ENCODE measurements at regions not wholly inside any gene's neighbourhood (a gene's known extent, or its start where the extent isn't known, plus 50 kb on each side); places are given as distances from the start of the nearest gene placed in this dataset.

GRCh38 chr4:123696687-123697086 is 300.1 kb downstream of the SPRY1 start:
- no peaks in the 10 kb centered on the region for H3K9me3 ChIP-seq (ENCODE audit: control insufficient read depth, insufficient read depth, low read depth, low read length)
- TF ChIP-seq EZH2 (IDR thresholded peaks at IDR 0.05; ENCODE audit: low read length, missing control alignments) (no peak), CTCF (conservative IDR thresholded peaks at IDR 0.05 in 1 of 2, IDR thresholded peaks at IDR 0.05 in 1 of 2; ENCODE audit: low read depth in 1 of 2, low read length in 2 of 2) (no peak)
- H3K27ac ChIP-seq (ENCODE audit: insufficient read depth, low read length) = no peak overlapping the region
- no peaks in the 10 kb centered on the region for H3K36me3 ChIP-seq (ENCODE audit: control insufficient read depth, insufficient read depth, low read length)
- H3K79me2 ChIP-seq (ENCODE audit: control insufficient read depth, insufficient read depth, low read length) = no peaks in the 10 kb centered on the region
- no peak overlapping the region for H2AFZ ChIP-seq (ENCODE audit: low read length)
- H3K9ac ChIP-seq (ENCODE audit: insufficient read depth, low read length) = no peak overlapping the region
- no peaks in the 10 kb centered on the region for H4K20me1 ChIP-seq (ENCODE audit: control insufficient read depth, extremely low read depth, insufficient read depth, low read length)
- DNase-seq (ENCODE audit: low read depth in 2 of 2) = no peak
- H3K27me3 ChIP-seq (ENCODE audit: control insufficient read depth, insufficient read depth, low read length) = no peaks in the 10 kb centered on the region
- H3K4me1 ChIP-seq (ENCODE audit: control insufficient read depth, extremely low read depth, insufficient read depth, low read length) = peaks cover 7% of the 10 kb centered on the region
- H3K4me3 ChIP-seq (replicated peaks in 1 of 4; ENCODE audit: control extremely low read depth in 1 of 4, insufficient read depth in 1 of 4, low read depth in 3 of 4, low read length in 4 of 4) = no peak overlapping the region
- no peak overlapping the region for H3K4me2 ChIP-seq (ENCODE audit: extremely low read depth, insufficient read depth, low read length)

DNA sequence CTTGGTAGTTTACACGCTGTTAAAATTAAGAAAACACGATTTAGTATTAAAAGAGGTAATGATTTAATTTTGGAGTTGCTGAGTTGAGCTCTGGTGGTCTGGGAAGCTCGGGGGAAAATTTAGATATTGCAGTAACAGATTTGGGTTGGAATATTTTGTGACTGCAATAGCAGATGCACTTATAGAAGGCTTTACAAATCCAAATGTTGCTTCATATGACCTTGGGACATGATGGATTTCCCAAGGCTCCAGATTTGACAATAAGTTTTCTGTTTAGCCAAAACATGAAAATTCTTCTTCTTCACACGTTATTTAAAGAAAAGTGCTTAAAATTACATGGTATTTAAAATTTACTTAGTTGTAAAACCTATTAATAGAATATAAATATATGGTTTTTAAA is 302.0 kb downstream of the SPRY1 start:
- Histone ChIP-seq H3K9ac (ENCODE audit: insufficient read depth, low read length) (no peak overlapping the region), H3K36me3 (ENCODE audit: control insufficient read depth, insufficient read depth, low read length) (no peaks in the 10 kb centered on the region), H2AFZ (ENCODE audit: low read length) (no peak overlapping the region), H3K4me2 (ENCODE audit: extremely low read depth, insufficient read depth, low read length) (no peak overlapping the region), H3K9me3 (ENCODE audit: control insufficient read depth, insufficient read depth, low read depth, low read length) (no peaks in the 10 kb centered on the region), H3K4me1 (ENCODE audit: control insufficient read depth, extremely low read depth, insufficient read depth, low read length) (peaks cover 10% of the 10 kb centered on the region), H3K79me2 (ENCODE audit: control insufficient read depth, insufficient read depth, low read length) (no peaks in the 10 kb centered on the region), H3K27me3 (ENCODE audit: control insufficient read depth, insufficient read depth, low read length) (no peaks in the 10 kb centered on the region), H3K27ac (ENCODE audit: insufficient read depth, low read length) (no peak overlapping the region), H3K4me3 (replicated peaks in 1 of 4; ENCODE audit: control extremely low read depth in 1 of 4, insufficient read depth in 1 of 4, low read depth in 3 of 4, low read length in 4 of 4) (no peak overlapping the region), H4K20me1 (ENCODE audit: control insufficient read depth, extremely low read depth, insufficient read depth, low read length) (no peaks in the 10 kb centered on the region)
- no peak for DNase-seq (ENCODE audit: low read depth in 2 of 2)
- TF ChIP-seq CTCF (conservative IDR thresholded peaks at IDR 0.05 in 1 of 2, IDR thresholded peaks at IDR 0.05 in 1 of 2; ENCODE audit: low read depth in 1 of 2, low read length in 2 of 2) = no peak
- TF ChIP-seq EZH2 (IDR thresholded peaks at IDR 0.05; ENCODE audit: low read length, missing control alignments) = no peak

DNA sequence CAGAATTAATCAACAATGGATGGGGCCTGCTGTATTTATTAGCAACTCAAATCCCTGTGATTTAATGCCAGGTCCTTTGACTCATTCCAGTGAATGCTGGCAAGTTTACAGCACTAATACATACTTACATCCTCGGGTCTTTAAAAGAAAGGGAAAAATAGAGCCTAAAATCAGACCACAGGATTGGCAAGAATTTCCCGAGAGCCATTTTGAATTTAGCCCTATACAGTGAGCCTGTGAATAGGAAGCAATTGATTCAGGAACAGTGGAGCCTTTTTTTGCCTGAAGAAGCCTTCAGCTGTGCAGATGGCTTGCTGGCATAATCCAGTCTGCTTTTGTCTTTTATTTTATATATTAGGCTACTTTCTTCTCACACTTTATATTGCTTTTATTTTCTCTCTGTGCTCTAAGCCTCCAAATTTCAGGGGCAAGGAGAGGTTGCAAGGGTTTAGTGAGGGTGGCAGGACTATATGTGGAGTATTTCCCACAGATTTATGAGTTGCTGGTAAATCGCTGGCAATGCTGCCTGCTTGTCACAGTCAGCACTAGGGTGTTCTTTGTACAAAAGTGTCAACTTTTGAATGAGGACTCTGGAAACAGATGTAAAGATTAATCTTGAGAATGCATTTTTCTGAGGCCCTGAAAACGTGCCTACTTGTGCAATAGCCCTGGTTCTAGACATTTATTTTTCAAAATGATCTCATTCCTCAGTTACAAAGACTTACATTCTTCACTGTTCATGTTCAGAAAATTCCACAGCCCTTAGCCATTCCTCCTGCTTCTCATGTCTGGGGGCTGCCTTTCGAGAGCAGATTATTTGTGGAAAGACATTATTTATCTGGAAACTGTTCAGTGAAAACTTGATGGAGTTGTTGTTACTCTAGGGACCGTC is 303.5 kb downstream of the SPRY1 start:
- peak overlapping the region; percentile 37 for H2AFZ ChIP-seq (ENCODE audit: low read length)
- peak overlapping the region; percentile 51 for H3K9ac ChIP-seq (ENCODE audit: insufficient read depth, low read length)
- no peaks in the 10 kb centered on the region for H3K36me3 ChIP-seq (ENCODE audit: control insufficient read depth, insufficient read depth, low read length)
- H4K20me1 ChIP-seq (ENCODE audit: control insufficient read depth, extremely low read depth, insufficient read depth, low read length) = no peaks in the 10 kb centered on the region
- H3K4me3 ChIP-seq (replicated peaks in 1 of 4; ENCODE audit: control extremely low read depth in 1 of 4, insufficient read depth in 1 of 4, low read depth in 3 of 4, low read length in 4 of 4) = peak overlapping the region in 3 of 4 experiments; percentile 20 to 27 (median 24)
- peak; percentile 89 to 98 for DNase-seq (ENCODE audit: low read depth in 2 of 2)
- TF ChIP-seq EZH2 (IDR thresholded peaks at IDR 0.05; ENCODE audit: low read length, missing control alignments) (no peak), CTCF (conservative IDR thresholded peaks at IDR 0.05 in 1 of 2, IDR thresholded peaks at IDR 0.05 in 1 of 2; ENCODE audit: low read depth in 1 of 2, low read length in 2 of 2) (no peak)
- H3K27ac ChIP-seq (ENCODE audit: insufficient read depth, low read length) = peak overlapping the region; percentile 84
- H3K4me1 ChIP-seq (ENCODE audit: control insufficient read depth, extremely low read depth, insufficient read depth, low read length) = peaks cover 10% of the 10 kb centered on the region
- H3K79me2 ChIP-seq (ENCODE audit: control insufficient read depth, insufficient read depth, low read length) = no peaks in the 10 kb centered on the region
- no peaks in the 10 kb centered on the region for H3K9me3 ChIP-seq (ENCODE audit: control insufficient read depth, insufficient read depth, low read depth, low read length)
- H3K27me3 ChIP-seq (ENCODE audit: control insufficient read depth, insufficient read depth, low read length) = no peaks in the 10 kb centered on the region
- H3K4me2 ChIP-seq (ENCODE audit: extremely low read depth, insufficient read depth, low read length) = peak overlapping the region; percentile 61

Data from fibroblast of lung (primary cell).